ENCODE measurements at regions not wholly inside any gene's neighbourhood (a gene's known extent, or its start where the extent isn't known, plus 50 kb on each side); places are given as distances from the start of the nearest gene placed in this dataset.

GRCh38 chr6:113287396-113287795, 569.7 kb upstream of the MARCKS start:
- H3K27ac ChIP-seq = no peak overlapping the region
- H3K4me1 ChIP-seq (replicated peaks) = no peaks in the 10 kb centered on the region
- H3K4me3 ChIP-seq = no peak overlapping the region
- no peaks in the 10 kb centered on the region for H3K27me3 ChIP-seq (replicated peaks)
- H3K36me3 ChIP-seq = no peaks in the 10 kb centered on the region
- H3K9me3 ChIP-seq (replicated peaks) = no peaks in the 10 kb centered on the region
- no peak for DNase-seq (ENCODE audit: low read depth in 1 of 2, low spot score in 2 of 2)

- no peaks in the 10 kb centered on the region for H3K4me1 ChIP-seq (replicated peaks)
- no peak overlapping the region for H3K4me3 ChIP-seq
- no peaks in the 10 kb centered on the region for H3K36me3 ChIP-seq
- H3K27ac ChIP-seq = no peak overlapping the region
- no peak for DNase-seq (ENCODE audit: low read depth in 1 of 2, low spot score in 2 of 2)
- no peaks in the 10 kb centered on the region for H3K9me3 ChIP-seq (replicated peaks)
- no peaks in the 10 kb centered on the region for H3K27me3 ChIP-seq (replicated peaks)
Measured at GRCh38 chr6:113288409-113288808, 568.7 kb upstream of the MARCKS start.

GRCh38 chr6:113289166-113289565, 568.0 kb upstream of the MARCKS start:
- H3K27ac ChIP-seq = no peak overlapping the region
- no peaks in the 10 kb centered on the region for H3K4me1 ChIP-seq (replicated peaks)
- no peaks in the 10 kb centered on the region for H3K27me3 ChIP-seq (replicated peaks)
- no peaks in the 10 kb centered on the region for H3K9me3 ChIP-seq (replicated peaks)
- H3K4me3 ChIP-seq = no peak overlapping the region
- H3K36me3 ChIP-seq = no peaks in the 10 kb centered on the region
- DNase-seq (ENCODE audit: low read depth in 1 of 2, low spot score in 2 of 2) = no peak

- Histone ChIP-seq H3K4me3 (no peak overlapping the region), H3K27ac (no peak overlapping the region), H3K27me3 (replicated peaks) (no peaks in the 10 kb centered on the region), H3K4me1 (replicated peaks) (no peaks in the 10 kb centered on the region), H3K9me3 (replicated peaks) (no peaks in the 10 kb centered on the region), H3K36me3 (no peaks in the 10 kb centered on the region)
- no peak for DNase-seq (ENCODE audit: low read depth in 1 of 2, low spot score in 2 of 2)
Measured at GRCh38 chr6:113290684-113291083, 566.5 kb upstream of the MARCKS start.

- Histone ChIP-seq H3K9me3 (replicated peaks) (no peaks in the 10 kb centered on the region), H3K27ac (no peak overlapping the region), H3K4me3 (no peak overlapping the region), H3K27me3 (replicated peaks) (no peaks in the 10 kb centered on the region), H3K4me1 (replicated peaks) (no peaks in the 10 kb centered on the region), H3K36me3 (no peaks in the 10 kb centered on the region)
- no peak for DNase-seq (ENCODE audit: low read depth in 1 of 2, low spot score in 2 of 2)
Measured at GRCh38 chr6:113291751-113292445, 565.2 kb upstream of the MARCKS start.

GRCh38 chr6:113292646-113293422, 564.3 kb upstream of the MARCKS start:
- Histone ChIP-seq H3K27ac (no peak overlapping the region), H3K4me1 (replicated peaks) (no peaks in the 10 kb centered on the region), H3K4me3 (no peak overlapping the region), H3K36me3 (no peaks in the 10 kb centered on the region), H3K9me3 (replicated peaks) (no peaks in the 10 kb centered on the region), H3K27me3 (replicated peaks) (no peaks in the 10 kb centered on the region)
- no peak for DNase-seq (ENCODE audit: low read depth in 1 of 2, low spot score in 2 of 2)

GRCh38 chr6:113293423-113293740, 563.8 kb upstream of the MARCKS start:
- no peak for DNase-seq (ENCODE audit: low read depth in 1 of 2, low spot score in 2 of 2)
- Histone ChIP-seq H3K27me3 (replicated peaks) (no peaks in the 10 kb centered on the region), H3K9me3 (replicated peaks) (no peaks in the 10 kb centered on the region), H3K4me1 (replicated peaks) (no peaks in the 10 kb centered on the region), H3K4me3 (no peak overlapping the region), H3K36me3 (no peaks in the 10 kb centered on the region), H3K27ac (no peak overlapping the region)

- Histone ChIP-seq H3K9me3 (replicated peaks) (no peaks in the 10 kb centered on the region), H3K27me3 (replicated peaks) (no peaks in the 10 kb centered on the region), H3K36me3 (no peaks in the 10 kb centered on the region), H3K4me3 (no peak overlapping the region), H3K27ac (no peak overlapping the region), H3K4me1 (replicated peaks) (no peaks in the 10 kb centered on the region)
- DNase-seq (ENCODE audit: low read depth in 1 of 2, low spot score in 2 of 2) = no peak
Measured at GRCh38 chr6:113299531-113299930, 557.6 kb upstream of the MARCKS start.

GRCh38 chr6:113301651-113302050, 555.5 kb upstream of the MARCKS start:
- Histone ChIP-seq H3K9me3 (replicated peaks) (no peaks in the 10 kb centered on the region), H3K4me3 (no peak overlapping the region), H3K27ac (no peak overlapping the region), H3K27me3 (replicated peaks) (no peaks in the 10 kb centered on the region), H3K36me3 (no peaks in the 10 kb centered on the region), H3K4me1 (replicated peaks) (no peaks in the 10 kb centered on the region)
- no peak for DNase-seq (ENCODE audit: low read depth in 1 of 2, low spot score in 2 of 2)

GRCh38 chr6:113304116-113304515, 553.0 kb upstream of the MARCKS start:
- DNase-seq (ENCODE audit: low read depth in 1 of 2, low spot score in 2 of 2) = no peak
- no peaks in the 10 kb centered on the region for H3K36me3 ChIP-seq
- H3K27me3 ChIP-seq (replicated peaks) = no peaks in the 10 kb centered on the region
- H3K27ac ChIP-seq = no peak overlapping the region
- H3K9me3 ChIP-seq (replicated peaks) = no peaks in the 10 kb centered on the region
- H3K4me3 ChIP-seq = no peak overlapping the region
- H3K4me1 ChIP-seq (replicated peaks) = no peaks in the 10 kb centered on the region

- no peaks in the 10 kb centered on the region for H3K9me3 ChIP-seq (replicated peaks)
- DNase-seq (ENCODE audit: low read depth in 1 of 2, low spot score in 2 of 2) = peak; percentile 9 to 45
Measured at GRCh38 chr6:113306552-113307145, 550.5 kb upstream of the MARCKS start.

GRCh38 chr6:113308266-113308665, 548.9 kb upstream of the MARCKS start:
- H3K27ac ChIP-seq = no peak overlapping the region
- no peaks in the 10 kb centered on the region for H3K27me3 ChIP-seq (replicated peaks)
- no peaks in the 10 kb centered on the region for H3K36me3 ChIP-seq
- H3K4me3 ChIP-seq = no peak overlapping the region
- no peaks in the 10 kb centered on the region for H3K9me3 ChIP-seq (replicated peaks)
- no peaks in the 10 kb centered on the region for H3K4me1 ChIP-seq (replicated peaks)
- DNase-seq (ENCODE audit: low read depth in 1 of 2, low spot score in 2 of 2) = no peak

More at GRCh38 chr6:113306552-113307145, 550.5 kb upstream of the MARCKS start:
- Histone ChIP-seq H3K4me1 (replicated peaks) (no peaks in the 10 kb centered on the region), H3K4me3 (no peak overlapping the region), H3K27me3 (replicated peaks) (no peaks in the 10 kb centered on the region), H3K36me3 (no peaks in the 10 kb centered on the region), H3K27ac (no peak overlapping the region)

GRCh38 chr6:113313841-113314240, 543.3 kb upstream of the MARCKS start:
- Histone ChIP-seq H3K4me1 (replicated peaks) (no peaks in the 10 kb centered on the region), H3K27ac (no peak overlapping the region), H3K4me3 (no peak overlapping the region), H3K9me3 (replicated peaks) (no peaks in the 10 kb centered on the region), H3K27me3 (replicated peaks) (no peaks in the 10 kb centered on the region), H3K36me3 (no peaks in the 10 kb centered on the region)
- no peak for DNase-seq (ENCODE audit: low read depth in 1 of 2, low spot score in 2 of 2)

GRCh38 chr6:113315165-113315564, 542.0 kb upstream of the MARCKS start:
- no peaks in the 10 kb centered on the region for H3K9me3 ChIP-seq (replicated peaks)
- H3K27ac ChIP-seq = no peak overlapping the region
- H3K4me3 ChIP-seq = no peak overlapping the region
- no peak for DNase-seq (ENCODE audit: low read depth in 1 of 2, low spot score in 2 of 2)
- H3K36me3 ChIP-seq = no peaks in the 10 kb centered on the region
- no peaks in the 10 kb centered on the region for H3K27me3 ChIP-seq (replicated peaks)
- no peaks in the 10 kb centered on the region for H3K4me1 ChIP-seq (replicated peaks)

Data from SJSA1 (cell line).